ENCODE measurements at regions not wholly inside any gene's neighbourhood (a gene's known extent, or its start where the extent isn't known, plus 50 kb on each side); places are given as distances from the start of the nearest gene placed in this dataset.

- Histone ChIP-seq H3K18ac (ENCODE audit: insufficient read length, low read depth, low read length) (no peak overlapping the region), H3K4me1 (ENCODE audit: insufficient read depth, low read length) (no peaks in the 10 kb centered on the region; the same call in 1 of the 2 replicates), H3K79me2 (ENCODE audit: insufficient read depth, low read length) (no peaks in the 10 kb centered on the region), H3K4ac (ENCODE audit: low read depth, low read length) (no peak overlapping the region), H2BK5ac (ENCODE audit: insufficient read length, low read length) (no peak overlapping the region), H3K9ac (ENCODE audit: extremely low read depth, insufficient read length, low read length) (no peak overlapping the region), H2BK120ac (ENCODE audit: low read depth, low read length, poor library complexity, severe bottlenecking) (no peak overlapping the region), H3K23ac (ENCODE audit: insufficient read length, low read depth, low read length) (no peak overlapping the region), H2AFZ (ENCODE audit: low read length) (no peak overlapping the region), H2BK20ac (ENCODE audit: low read depth, low read length, poor library complexity, severe bottlenecking) (no peak overlapping the region), H2AK5ac (ENCODE audit: insufficient read length, low read length) (no peak overlapping the region), H4K91ac (ENCODE audit: insufficient read length, low read depth, low read length) (no peak overlapping the region), H3T11ph (ENCODE audit: low read length) (no peak overlapping the region), H3K14ac (ENCODE audit: insufficient read depth, low read length) (no peak overlapping the region), H4K5ac (ENCODE audit: insufficient read length, low read depth, low read length) (no peak overlapping the region), H3K9me3 (ENCODE audit: control insufficient read depth, low read depth, low read length) (no peaks in the 10 kb centered on the region), H4K20me1 (ENCODE audit: control insufficient read depth, insufficient read depth, insufficient read length) (no peaks in the 10 kb centered on the region), H3K4me2 (ENCODE audit: insufficient read depth, insufficient read length, low read length) (no peak overlapping the region), H2BK15ac (ENCODE audit: low read depth, low read length) (no peak overlapping the region), H3K79me1 (ENCODE audit: insufficient read depth, low read depth, low read length, poor library complexity, severe bottlenecking) (no peaks in the 10 kb centered on the region), H3K27me3 (ENCODE audit: insufficient read depth, low read length) (no peaks in the 10 kb centered on the region), H3K27ac (ENCODE audit: insufficient read length, low read depth, low read length) (no peak overlapping the region), H3K23me2 (ENCODE audit: insufficient read length, low read depth, low read length, poor library complexity, severe bottlenecking) (no peaks in the 10 kb centered on the region), H4K8ac (replicated peaks; ENCODE audit: insufficient read length, low read depth, low read length) (no peak overlapping the region), H3K56ac (ENCODE audit: insufficient read length, low read depth, low read length) (no peak overlapping the region), H2BK12ac (ENCODE audit: insufficient read length, low read depth, low read length) (no peak overlapping the region)
- no peak for DNase-seq
- Mint-ChIP-seq H3K36me3 (ENCODE audit: insufficient read depth in 1 of 3, low read depth in 3 of 3) (peaks cover 0 to 5% (median 3%) of the 10 kb centered on the region in 3 experiments; a peak in 2 of 7 replicates), H3K27ac (no peak overlapping the region), H3K9me3 (peaks cover 4% of the 10 kb centered on the region in 2 experiments), H3K4me1 (peaks cover 0 to 5% of the 10 kb centered on the region in 2 experiments; a peak in 3 of 4 replicates), H3K27me3 (ENCODE audit: low read depth) (no peaks in the 10 kb centered on the region), H3K4me3 (no peak overlapping the region)
- TF ChIP-seq, protein P1, sequence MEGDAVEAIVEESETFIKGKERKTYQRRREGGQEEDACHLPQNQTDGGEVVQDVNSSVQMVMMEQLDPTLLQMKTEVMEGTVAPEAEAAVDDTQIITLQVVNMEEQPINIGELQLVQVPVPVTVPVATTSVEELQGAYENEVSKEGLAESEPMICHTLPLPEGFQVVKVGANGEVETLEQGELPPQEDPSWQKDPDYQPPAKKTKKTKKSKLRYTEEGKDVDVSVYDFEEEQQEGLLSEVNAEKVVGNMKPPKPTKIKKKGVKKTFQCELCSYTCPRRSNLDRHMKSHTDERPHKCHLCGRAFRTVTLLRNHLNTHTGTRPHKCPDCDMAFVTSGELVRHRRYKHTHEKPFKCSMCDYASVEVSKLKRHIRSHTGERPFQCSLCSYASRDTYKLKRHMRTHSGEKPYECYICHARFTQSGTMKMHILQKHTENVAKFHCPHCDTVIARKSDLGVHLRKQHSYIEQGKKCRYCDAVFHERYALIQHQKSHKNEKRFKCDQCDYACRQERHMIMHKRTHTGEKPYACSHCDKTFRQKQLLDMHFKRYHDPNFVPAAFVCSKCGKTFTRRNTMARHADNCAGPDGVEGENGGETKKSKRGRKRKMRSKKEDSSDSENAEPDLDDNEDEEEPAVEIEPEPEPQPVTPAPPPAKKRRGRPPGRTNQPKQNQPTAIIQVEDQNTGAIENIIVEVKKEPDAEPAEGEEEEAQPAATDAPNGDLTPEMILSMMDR (conservative IDR thresholded peaks at IDR 0.05), result no peak
- no CpG with 5 or more reads among the region's 1 CpG for WGBS (ENCODE audit: extremely low coverage, insufficient read length, low lambda C conversion rate)
Measured at GRCh38 chr1:115400891-115401290, 62.8 kb upstream of the NGF start.

Measured in H9 (cell line).